ENCODE measurements at regions not wholly inside any gene's neighbourhood (a gene's known extent, or its start where the extent isn't known, plus 50 kb on each side); places are given as distances from the start of the nearest gene placed in this dataset.

DNA sequence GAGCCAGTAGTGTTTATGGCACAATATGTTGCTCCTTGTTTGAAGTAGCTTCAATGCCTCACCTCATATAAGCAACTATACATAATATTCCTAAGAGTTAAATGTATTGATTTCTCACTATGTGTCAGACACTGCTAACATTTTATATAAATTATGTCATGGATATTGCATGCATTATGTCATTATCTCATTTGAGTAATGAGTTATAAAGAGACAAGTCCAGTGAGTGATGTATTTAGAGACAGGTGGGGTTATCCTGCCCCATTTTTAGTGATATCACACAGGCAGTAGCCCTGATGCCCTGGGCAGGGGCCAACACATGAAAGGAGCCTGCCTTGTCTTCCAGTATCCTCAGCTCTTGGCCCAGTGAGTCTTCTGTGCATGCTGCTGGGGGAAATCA, 247.0 kb upstream of the SESN3 start:
- Histone ChIP-seq H3K27me3 (no peaks in the 10 kb centered on the region), H3K27ac (no peak overlapping the region), H2AFZ (replicated peaks) (no peak overlapping the region), H3K36me3 (no peaks in the 10 kb centered on the region), H3K9ac (no peak overlapping the region), H3K4me1 (no peaks in the 10 kb centered on the region), H4K20me1 (ENCODE audit: low read depth) (no peaks in the 10 kb centered on the region), H3K9me3 (ENCODE audit: low read depth) (no peaks in the 10 kb centered on the region), H3K4me2 (no peak overlapping the region), H3K4me3 (no peak overlapping the region), H3F3A (ENCODE audit: low read depth) (no peaks in the 10 kb centered on the region), H3K79me2 (ENCODE audit: low read depth) (no peaks in the 10 kb centered on the region)
- Mint-ChIP-seq H3K4me3 (no peak overlapping the region), H3K9me3 (peaks cover 3% of the 10 kb centered on the region), H3K36me3 (no peaks in the 10 kb centered on the region), H3K4me1 (no peaks in the 10 kb centered on the region), H3K27ac (no peak overlapping the region), H3K27me3 (ENCODE audit: insufficient read depth, low read depth) (peaks cover 3% of the 10 kb centered on the region)
- no peak for DNase-seq (ENCODE audit: low spot score)
- TF ChIP-seq, protein P1, sequence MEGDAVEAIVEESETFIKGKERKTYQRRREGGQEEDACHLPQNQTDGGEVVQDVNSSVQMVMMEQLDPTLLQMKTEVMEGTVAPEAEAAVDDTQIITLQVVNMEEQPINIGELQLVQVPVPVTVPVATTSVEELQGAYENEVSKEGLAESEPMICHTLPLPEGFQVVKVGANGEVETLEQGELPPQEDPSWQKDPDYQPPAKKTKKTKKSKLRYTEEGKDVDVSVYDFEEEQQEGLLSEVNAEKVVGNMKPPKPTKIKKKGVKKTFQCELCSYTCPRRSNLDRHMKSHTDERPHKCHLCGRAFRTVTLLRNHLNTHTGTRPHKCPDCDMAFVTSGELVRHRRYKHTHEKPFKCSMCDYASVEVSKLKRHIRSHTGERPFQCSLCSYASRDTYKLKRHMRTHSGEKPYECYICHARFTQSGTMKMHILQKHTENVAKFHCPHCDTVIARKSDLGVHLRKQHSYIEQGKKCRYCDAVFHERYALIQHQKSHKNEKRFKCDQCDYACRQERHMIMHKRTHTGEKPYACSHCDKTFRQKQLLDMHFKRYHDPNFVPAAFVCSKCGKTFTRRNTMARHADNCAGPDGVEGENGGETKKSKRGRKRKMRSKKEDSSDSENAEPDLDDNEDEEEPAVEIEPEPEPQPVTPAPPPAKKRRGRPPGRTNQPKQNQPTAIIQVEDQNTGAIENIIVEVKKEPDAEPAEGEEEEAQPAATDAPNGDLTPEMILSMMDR (IDR thresholded peaks at IDR 0.05), result no peak
- no peak for TF ChIP-seq EZH2 (IDR thresholded peaks at IDR 0.05)
- TF ChIP-seq EZH2phosphoT487 (IDR thresholded peaks at IDR 0.05), result no peak

GRCh38 chr11:95469258-95469657, 238.3 kb upstream of the SESN3 start:
- H3K9me3 ChIP-seq (ENCODE audit: low read depth), result no peaks in the 10 kb centered on the region
- no peak for DNase-seq (ENCODE audit: low spot score)
- H3K36me3 ChIP-seq, result no peaks in the 10 kb centered on the region
- H3K79me2 ChIP-seq (ENCODE audit: low read depth), result no peaks in the 10 kb centered on the region
- peaks cover 5% of the 10 kb centered on the region for H3K4me1 Mint-ChIP-seq
- no peak overlapping the region for H3K4me3 Mint-ChIP-seq
- peaks cover 5% of the 10 kb centered on the region for H3F3A ChIP-seq (ENCODE audit: low read depth)
- H3K27ac Mint-ChIP-seq, result no peak overlapping the region
- no peaks in the 10 kb centered on the region for H4K20me1 ChIP-seq (ENCODE audit: low read depth)
- H3K27ac ChIP-seq, result no peak overlapping the region
- no peak overlapping the region for H3K4me3 ChIP-seq
- no peak for TF ChIP-seq EZH2phosphoT487 (IDR thresholded peaks at IDR 0.05)
- TF ChIP-seq, protein P1 (IDR thresholded peaks at IDR 0.05), result no peak
- no peak for TF ChIP-seq EZH2 (IDR thresholded peaks at IDR 0.05)
- H3K27me3 Mint-ChIP-seq (ENCODE audit: insufficient read depth, low read depth), result peaks cover 2% of the 10 kb centered on the region
- no peak overlapping the region for H3K4me2 ChIP-seq
- H3K9me3 Mint-ChIP-seq, result peaks cover 10% of the 10 kb centered on the region
- no peak overlapping the region for H3K9ac ChIP-seq
- H3K27me3 ChIP-seq, result no peaks in the 10 kb centered on the region
- H3K36me3 Mint-ChIP-seq, result no peaks in the 10 kb centered on the region
- H3K4me1 ChIP-seq, result no peaks in the 10 kb centered on the region
- H2AFZ ChIP-seq (replicated peaks), result no peak overlapping the region

GRCh38 chr11:95466416-95466815, 235.4 kb upstream of the SESN3 start:
- H4K20me1 ChIP-seq (ENCODE audit: low read depth), result no peaks in the 10 kb centered on the region
- Mint-ChIP-seq H3K9me3 (peaks cover 8% of the 10 kb centered on the region), H3K27ac (no peak overlapping the region), H3K4me3 (no peak overlapping the region), H3K4me1 (peaks cover 5% of the 10 kb centered on the region), H3K27me3 (ENCODE audit: insufficient read depth, low read depth) (peaks cover 2% of the 10 kb centered on the region), H3K36me3 (no peaks in the 10 kb centered on the region)
- H3K79me2 ChIP-seq (ENCODE audit: low read depth), result no peaks in the 10 kb centered on the region
- no peak overlapping the region for H3K4me3 ChIP-seq
- TF ChIP-seq, protein P1 (IDR thresholded peaks at IDR 0.05), result no peak
- TF ChIP-seq EZH2phosphoT487 (IDR thresholded peaks at IDR 0.05), result no peak
- TF ChIP-seq EZH2 (IDR thresholded peaks at IDR 0.05), result no peak
- H3F3A ChIP-seq (ENCODE audit: low read depth), result peaks cover 5% of the 10 kb centered on the region
- H3K9ac ChIP-seq, result no peak overlapping the region
- H2AFZ ChIP-seq (replicated peaks), result no peak overlapping the region
- no peaks in the 10 kb centered on the region for H3K9me3 ChIP-seq (ENCODE audit: low read depth)
- H3K27me3 ChIP-seq, result no peaks in the 10 kb centered on the region
- no peaks in the 10 kb centered on the region for H3K4me1 ChIP-seq
- H3K36me3 ChIP-seq, result no peaks in the 10 kb centered on the region
- H3K4me2 ChIP-seq, result no peak overlapping the region
- no peak overlapping the region for H3K27ac ChIP-seq
- no peak for DNase-seq (ENCODE audit: low spot score)
